ENCODE measurements at regions not wholly inside any gene's neighbourhood (a gene's known extent, or its start where the extent isn't known, plus 50 kb on each side); places are given as distances from the start of the nearest gene placed in this dataset.

- H3K4me3 ChIP-seq (ENCODE audit: control insufficient read depth, low read depth, low read length) = no peak overlapping the region
- DNase-seq (ENCODE audit: low read depth) = no peak
- no peak for TF ChIP-seq CTCF (conservative IDR thresholded peaks at IDR 0.05; ENCODE audit: control insufficient read depth, insufficient read depth, low read depth, low read length)
These were observed 116.0 kb downstream of the CT47B1 start for GRCh38 chrX:120759685-120760084.

GRCh38 chrX:120755066-120755846 is 120.4 kb downstream of the CT47B1 start:
- TF ChIP-seq CTCF (conservative IDR thresholded peaks at IDR 0.05; ENCODE audit: control insufficient read depth, insufficient read depth, low read depth, low read length) = no peak
- no peak for DNase-seq (ENCODE audit: low read depth)
- H3K4me3 ChIP-seq (ENCODE audit: control insufficient read depth, low read depth, low read length) = no peak overlapping the region

- DNase-seq (ENCODE audit: low read depth) = no peak
- H3K4me3 ChIP-seq (ENCODE audit: control insufficient read depth, low read depth, low read length) = no peak overlapping the region
- TF ChIP-seq CTCF (conservative IDR thresholded peaks at IDR 0.05; ENCODE audit: control insufficient read depth, insufficient read depth, low read depth, low read length) = no peak
These were observed 122.0 kb downstream of the CT47B1 start for GRCh38 chrX:120753413-120754251.

GRCh38 chrX:120752431-120753082 is 122.7 kb upstream of the C1GALT1C1 start:
- DNase-seq (ENCODE audit: low read depth) = no peak
- H3K4me3 ChIP-seq (ENCODE audit: control insufficient read depth, low read depth, low read length) = no peak overlapping the region

GRCh38 chrX:120751683-120752082 is 121.8 kb upstream of the C1GALT1C1 start:
- TF ChIP-seq CTCF (conservative IDR thresholded peaks at IDR 0.05; ENCODE audit: control insufficient read depth, insufficient read depth, low read depth, low read length) = no peak
- no peak overlapping the region for H3K4me3 ChIP-seq (ENCODE audit: control insufficient read depth, low read depth, low read length)
- no peak for DNase-seq (ENCODE audit: low read depth)

More at GRCh38 chrX:120752431-120753082, 122.7 kb upstream of the C1GALT1C1 start:
- no peak for TF ChIP-seq CTCF (conservative IDR thresholded peaks at IDR 0.05; ENCODE audit: control insufficient read depth, insufficient read depth, low read depth, low read length)

GRCh38 chrX:120750381-120750780 is 120.5 kb upstream of the C1GALT1C1 start:
- no peak for DNase-seq (ENCODE audit: low read depth)
- TF ChIP-seq CTCF (conservative IDR thresholded peaks at IDR 0.05; ENCODE audit: control insufficient read depth, insufficient read depth, low read depth, low read length) = no peak
- no peak overlapping the region for H3K4me3 ChIP-seq (ENCODE audit: control insufficient read depth, low read depth, low read length)

All from fibroblast of mammary gland (primary cell).